Vagina (tissue), 2 donors: ENCODE measurements at regions not wholly inside any gene's neighbourhood (a gene's known extent, or its start where the extent isn't known, plus 50 kb on each side); places are given as distances from the start of the nearest gene placed in this dataset.
"Not testable (repeated sequence)": the region's sequence is repeated elsewhere in the genome, so short reads cannot be mapped to it uniquely, and the experiment has no call there.

Experiments used
- CTCF ChIP-seq, 3 experiments: fragments of 450-650 bp in 2 of 3; fragments of 200-600 bp in 1 of 3; sonication (generic) in 1 of 3; IDR thresholded peaks; one replicate each; pipeline ENCODE4 v1.5.1; 2017 to 2019; ENCODE audit warnings: antibody characterized with exemption in 3 of 3, mild to moderate bottlenecking in 2 of 3, moderate library complexity in 2 of 3
- POLR2AphosphoS5 ChIP-seq, 2 donors: sonication (generic); formaldehyde crosslinking; IDR thresholded peaks; one replicate each; pipeline ENCODE4 v1.9.0; 2017; ENCODE audit warnings: antibody characterized with exemption in 2 of 2, mild to moderate bottlenecking in 2 of 2, low read depth in 1 of 2; ENCODE audit not compliant: insufficient read depth in 1 of 2

- not testable (repeated sequence) for TF ChIP-seq CTCF (IDR thresholded peaks at IDR 0.05); POLR2AphosphoS5 (IDR thresholded peaks at IDR 0.05; ENCODE audit: insufficient read depth in 1 of 2, low read depth in 1 of 2)
These were observed 108.0 kb upstream of the SGK1 start for GRCh38 chr6:134425917-134426316.
